ENCODE measurements at regions not wholly inside any gene's neighbourhood (a gene's known extent, or its start where the extent isn't known, plus 50 kb on each side); places are given as distances from the start of the nearest gene placed in this dataset.
"Not testable (repeated sequence)": the region's sequence is repeated elsewhere in the genome, so short reads cannot be mapped to it uniquely, and the experiment has no call there.

- ChIA-PET POLR2A (interaction anchor here (0.9 to 6.7 kb wide), 6 partner anchors 12 to 68 kb away, joined by 3 to 54 read pairs (median 13); partner anchors contain the start of gene TNFSF10), CTCF (interaction anchor here (0.6 to 1.4 kb wide), 5 partner anchors 16 to 68 kb away, joined by 3 to 5 read pairs (median 3); no protein-coding TSS in a partner anchor)
- H3K36me3 Mint-ChIP-seq (ENCODE audit: low read depth), result peaks cover 44% of the 10 kb centered on the region
- H3K4me1 Mint-ChIP-seq, result peaks cover 81% of the 10 kb centered on the region
- H3K27ac Mint-ChIP-seq, result peak overlapping the region; percentile 91
- H3K4me3 Mint-ChIP-seq, result peak overlapping the region; percentile 49
- DNase-seq, H3K27me3 Mint-ChIP-seq: not testable (repeated sequence)
- peaks cover 23% of the 10 kb centered on the region for H3K9me3 Mint-ChIP-seq
These were observed 56.5 kb upstream of the TNFSF10 start for GRCh38 chr3:172579753-172580152.

- ChIA-PET POLR2A (interaction anchor here (1.2 to 6.7 kb wide), 5 partner anchors 16 to 67 kb away, joined by 3 to 54 read pairs (median 22); partner anchors contain the start of gene TNFSF10), CTCF (interaction anchor here (1.4 kb wide), 2 partner anchors 59 to 67 kb away, joined by 3 to 5 read pairs; no protein-coding TSS in a partner anchor)
- H3K27me3 Mint-ChIP-seq, DNase-seq, H3K4me3 Mint-ChIP-seq: not testable (repeated sequence)
- peaks cover 27% of the 10 kb centered on the region for H3K9me3 Mint-ChIP-seq
- peak overlapping the region; percentile 91 for H3K27ac Mint-ChIP-seq
- H3K36me3 Mint-ChIP-seq (ENCODE audit: low read depth), result peaks cover 46% of the 10 kb centered on the region
- H3K4me1 Mint-ChIP-seq, result peaks cover 70% of the 10 kb centered on the region
These were observed 55.5 kb upstream of the TNFSF10 start for GRCh38 chr3:172578714-172579113.

- no peaks in the 10 kb centered on the region for H3K27me3 Mint-ChIP-seq
- peaks cover 47% of the 10 kb centered on the region for H3K36me3 Mint-ChIP-seq (ENCODE audit: low read depth)
- POLR2A ChIA-PET, result interaction anchor here (0.9 to 6.7 kb wide), 2 partner anchors 55 to 59 kb away, joined by 7 to 54 read pairs; partner anchors contain the start of gene TNFSF10
- H3K4me3 Mint-ChIP-seq, result no peak overlapping the region
- CTCF ChIA-PET, result interaction anchor here (0.7 kb wide), 1 partner anchor 28 kb away, joined by 3 read pairs; no protein-coding TSS in a partner anchor
- peak overlapping the region; percentile 91 for H3K27ac Mint-ChIP-seq
- DNase-seq, result no peak
- H3K4me1 Mint-ChIP-seq, result peaks cover 64% of the 10 kb centered on the region
- peaks cover 27% of the 10 kb centered on the region for H3K9me3 Mint-ChIP-seq
These were observed 54.8 kb upstream of the TNFSF10 start for GRCh38 chr3:172577987-172578570.

DNA sequence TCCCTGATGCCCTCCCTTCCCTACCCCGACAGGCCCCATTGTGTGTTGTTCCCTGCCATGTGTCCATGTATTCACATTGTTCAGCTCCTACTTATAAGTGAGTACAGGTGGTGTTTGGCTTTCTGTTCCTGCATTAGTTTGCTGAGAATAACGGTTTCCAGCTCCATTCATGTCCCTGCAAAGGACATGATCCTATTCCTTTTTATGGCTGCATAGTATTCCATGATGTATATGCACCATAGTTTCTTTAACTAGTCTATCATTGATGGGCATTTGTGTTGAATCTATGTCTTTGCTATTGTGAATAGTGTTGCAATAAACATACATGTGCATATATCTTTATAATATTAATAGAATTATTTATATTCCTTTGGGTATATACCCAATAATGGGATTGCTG lies 52.1 kb upstream of the TNFSF10 start:
- ChIA-PET CTCF (interaction anchor here (0.8 to 1.0 kb wide), 2 partner anchors 20 to 114 kb away, joined by 3 read pairs; no protein-coding TSS in a partner anchor), POLR2A (no interaction called here)
- Mint-ChIP-seq H3K9me3 (peaks cover 36% of the 10 kb centered on the region), H3K36me3 (ENCODE audit: low read depth) (peaks cover 58% of the 10 kb centered on the region), H3K27ac (no peak overlapping the region), H3K27me3 (no peaks in the 10 kb centered on the region), H3K4me1 (peaks cover 37% of the 10 kb centered on the region), H3K4me3 (no peak overlapping the region)
- DNase-seq, result no peak

DNA sequence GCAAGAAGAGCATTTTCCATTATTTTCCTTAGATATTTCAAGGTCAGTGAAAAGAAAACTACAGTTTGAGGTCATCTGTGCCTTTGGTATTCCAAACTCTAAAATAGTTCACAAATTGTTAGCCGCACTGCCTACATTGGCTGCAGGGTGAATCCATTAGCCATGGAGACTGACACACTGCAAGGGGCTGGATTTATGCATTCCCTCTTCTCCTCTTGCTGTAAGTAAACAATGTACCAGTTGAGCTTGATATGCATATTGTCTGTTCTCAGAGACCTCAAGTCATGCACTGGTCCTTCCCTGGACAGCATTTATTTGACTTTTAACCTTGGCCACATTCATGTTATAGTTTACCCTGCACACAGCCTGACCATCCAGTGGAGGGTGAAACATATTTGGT lies 50.2 kb upstream of the TNFSF10 start:
- ChIA-PET CTCF (no interaction called here), POLR2A (no interaction called here)
- no peak for DNase-seq
- H3K9me3 Mint-ChIP-seq, result peaks cover 41% of the 10 kb centered on the region
- peaks cover 32% of the 10 kb centered on the region for H3K4me1 Mint-ChIP-seq
- H3K36me3 Mint-ChIP-seq (ENCODE audit: low read depth), result peaks cover 60% of the 10 kb centered on the region
- no peak overlapping the region for H3K27ac Mint-ChIP-seq
- no peak overlapping the region for H3K4me3 Mint-ChIP-seq
- H3K27me3 Mint-ChIP-seq, result peaks cover 2% of the 10 kb centered on the region
